OCI-LY3 (cell line): ENCODE measurements at regions not wholly inside any gene's neighbourhood (a gene's known extent, or its start where the extent isn't known, plus 50 kb on each side); places are given as distances from the start of the nearest gene placed in this dataset.
"Not testable (repeated sequence)": the region's sequence is repeated elsewhere in the genome, so short reads cannot be mapped to it uniquely, and the experiment has no call there.

Experiments
- H2AFZ ChIP-seq: fragments of 200-600, 300-600 bp; shearing (Covaris generic); 2 replicates; pipeline ENCODE4 v1.6.0; 2014; ENCODE audit warnings: antibody characterized with exemption, low read depth, low read length
- H3K27ac ChIP-seq: fragments of 200-600, 300-600 bp; sonication (generic); 2 replicates; pipeline ENCODE4 v1.5.1; 2014; ENCODE audit warnings: mild to moderate bottlenecking, low read length, moderate library complexity, mixed read lengths
- H3K27me3 ChIP-seq: fragments of 200-600, 300-600 bp; sonication (generic); 2 replicates; pipeline ENCODE4 v1.6.1; 2014; ENCODE audit warnings: low read depth, low read length, mixed read lengths
- H3K36me3 ChIP-seq: fragments of 200-600, 300-600 bp; sonication (generic); replicated peaks from 2 replicates; pipeline ENCODE3; 2014; ENCODE audit warnings: low read depth, low read length, mixed read lengths
- H3K4me1 ChIP-seq: fragments of 300-600, 200-600 bp; sonication (generic); 2 replicates; pipeline ENCODE4 v1.6.1; 2014; ENCODE audit warnings: low read length, mixed read lengths
- H3K4me2 ChIP-seq: fragments of 200-600, 300-600 bp; sonication (generic); 2 replicates; pipeline ENCODE4 v1.6.1; 2014; ENCODE audit warnings: low read length, mixed read lengths
- H3K4me3 ChIP-seq: fragments of 300-600, 200-600 bp; sonication (generic); 2 replicates; pipeline ENCODE4 v1.5.1; 2014; ENCODE audit warnings: antibody characterized with exemption, mild to moderate bottlenecking, low read length, moderate library complexity
- H3K79me2 ChIP-seq: fragments of 300-600, 200-600 bp; shearing (Covaris generic); 2 replicates; pipeline ENCODE4 v1.6.1; 2014; ENCODE audit warnings: mild to moderate bottlenecking, low read length, mixed read lengths
- H3K9ac ChIP-seq: fragments of 300-600, 200-600 bp; shearing (Covaris generic); 2 replicates; pipeline ENCODE4 v1.6.0; 2014; ENCODE audit warnings: mild to moderate bottlenecking, low read length, moderate library complexity
- H3K9me3 ChIP-seq: fragments of 200-600, 300-600 bp; shearing (Covaris generic); 2 replicates; pipeline ENCODE4 v1.6.1; 2014; ENCODE audit warnings: low read length, mixed read lengths; ENCODE audit not compliant: insufficient read depth
- H4K20me1 ChIP-seq: fragments of 200-600, 300-600 bp; sonication (generic); 2 replicates; pipeline ENCODE4 v1.6.1; 2016; ENCODE audit warnings: low read length, mixed read lengths; ENCODE audit not compliant: insufficient read depth
- EZH2phosphoT487 ChIP-seq: fragments of 200-600 bp; shearing (Covaris generic); IDR thresholded peaks from 2 replicates; pipeline ENCODE4 v1.6.1; 2018; ENCODE audit warnings: antibody characterized with exemption, mixed run types, low read depth
- TF ChIP-seq, protein P1 (sequence below): fragments of 200-600, 300-600 bp; sonication (generic); IDR thresholded peaks from 2 replicates; pipeline ENCODE4 v1.5.1; 2014; ENCODE audit warnings: antibody characterized with exemption, low read length, low read depth

DNA sequence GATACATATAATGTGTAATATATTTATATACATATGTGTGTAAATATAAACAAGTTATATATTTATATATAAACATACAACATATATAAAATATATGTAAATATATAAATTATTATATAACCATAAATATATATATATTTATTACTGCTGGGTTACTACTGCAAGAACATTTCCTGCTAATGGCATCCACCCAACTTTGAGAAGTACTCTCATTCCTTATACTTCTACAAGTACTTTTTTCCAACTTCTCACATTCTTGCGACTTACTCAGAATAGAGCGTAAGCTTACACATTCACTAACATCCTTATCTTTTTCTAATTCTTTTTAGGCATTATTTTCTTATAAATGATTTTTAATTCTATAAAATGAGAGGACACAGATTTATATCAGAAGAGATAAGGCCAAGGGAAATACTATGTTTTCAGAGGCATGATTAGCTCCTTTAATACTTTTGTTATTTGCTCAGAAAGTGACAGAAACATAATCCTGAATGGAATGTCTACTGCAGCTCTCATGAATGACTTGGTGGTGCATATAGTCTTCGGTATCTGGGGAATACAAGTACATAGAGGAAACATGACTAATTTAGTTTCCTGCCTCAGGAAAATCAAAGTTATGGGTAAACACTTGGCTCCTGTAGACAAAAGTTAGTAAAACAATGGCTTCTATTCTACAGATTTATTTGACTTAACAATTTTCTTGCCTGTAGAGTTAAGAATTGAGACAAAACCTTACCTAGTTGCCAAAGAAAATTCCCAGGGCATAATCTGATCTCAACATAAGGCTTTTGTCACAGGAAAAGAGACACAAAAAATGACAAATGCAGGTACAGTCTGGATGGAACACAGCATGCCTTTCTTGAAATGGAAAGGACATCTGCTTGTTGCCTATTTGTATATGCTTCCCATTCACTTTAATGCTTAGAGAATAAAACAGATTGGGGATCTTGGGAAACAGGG lies 453.9 kb downstream of the SQOR start:
- Histone ChIP-seq H3K27ac (no peak overlapping the region), H3K9ac (no peak overlapping the region), H3K9me3 (no peaks in the 10 kb centered on the region), H3K4me1 (no peaks in the 10 kb centered on the region), H2AFZ (no peak overlapping the region), H3K4me3 (no peak overlapping the region), H3K79me2 (no peaks in the 10 kb centered on the region), H4K20me1 (no peaks in the 10 kb centered on the region), H3K27me3 (no peaks in the 10 kb centered on the region), H3K4me2 (no peak overlapping the region), H3K36me3 (no peaks in the 10 kb centered on the region)
- TF ChIP-seq EZH2phosphoT487 = no peak
- TF ChIP-seq, protein P1, sequence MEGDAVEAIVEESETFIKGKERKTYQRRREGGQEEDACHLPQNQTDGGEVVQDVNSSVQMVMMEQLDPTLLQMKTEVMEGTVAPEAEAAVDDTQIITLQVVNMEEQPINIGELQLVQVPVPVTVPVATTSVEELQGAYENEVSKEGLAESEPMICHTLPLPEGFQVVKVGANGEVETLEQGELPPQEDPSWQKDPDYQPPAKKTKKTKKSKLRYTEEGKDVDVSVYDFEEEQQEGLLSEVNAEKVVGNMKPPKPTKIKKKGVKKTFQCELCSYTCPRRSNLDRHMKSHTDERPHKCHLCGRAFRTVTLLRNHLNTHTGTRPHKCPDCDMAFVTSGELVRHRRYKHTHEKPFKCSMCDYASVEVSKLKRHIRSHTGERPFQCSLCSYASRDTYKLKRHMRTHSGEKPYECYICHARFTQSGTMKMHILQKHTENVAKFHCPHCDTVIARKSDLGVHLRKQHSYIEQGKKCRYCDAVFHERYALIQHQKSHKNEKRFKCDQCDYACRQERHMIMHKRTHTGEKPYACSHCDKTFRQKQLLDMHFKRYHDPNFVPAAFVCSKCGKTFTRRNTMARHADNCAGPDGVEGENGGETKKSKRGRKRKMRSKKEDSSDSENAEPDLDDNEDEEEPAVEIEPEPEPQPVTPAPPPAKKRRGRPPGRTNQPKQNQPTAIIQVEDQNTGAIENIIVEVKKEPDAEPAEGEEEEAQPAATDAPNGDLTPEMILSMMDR = no peak

DNA sequence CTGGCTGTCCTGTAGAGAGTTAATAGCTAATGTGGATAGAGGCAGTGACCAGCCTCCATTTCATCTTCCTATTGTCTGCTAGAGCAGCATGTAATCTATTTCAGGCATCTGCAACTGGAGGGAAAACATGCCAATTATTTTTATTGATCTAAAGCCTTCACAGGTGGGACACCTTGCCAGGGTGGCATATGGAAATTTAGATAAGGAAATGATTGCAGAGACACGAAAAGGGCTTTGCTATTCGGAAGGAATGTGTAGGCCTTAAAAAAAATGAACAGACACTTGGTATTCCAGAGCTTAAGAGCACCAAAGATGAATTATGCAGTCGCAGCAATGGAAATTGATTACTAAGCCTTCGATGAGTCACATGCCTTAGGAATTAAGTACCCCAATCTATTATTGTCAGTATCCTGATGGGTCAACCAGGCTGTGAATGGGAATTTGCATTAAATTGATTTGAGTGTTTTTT lies 454.7 kb downstream of the SQOR start:
- Histone ChIP-seq H3K9ac (no peak overlapping the region), H3K36me3 (no peaks in the 10 kb centered on the region), H3K9me3 (no peaks in the 10 kb centered on the region), H3K4me3 (no peak overlapping the region), H3K79me2 (no peaks in the 10 kb centered on the region), H3K27me3 (no peaks in the 10 kb centered on the region), H4K20me1 (no peaks in the 10 kb centered on the region), H3K4me2 (no peak overlapping the region), H3K27ac (no peak overlapping the region), H3K4me1 (no peaks in the 10 kb centered on the region), H2AFZ (no peak overlapping the region)
- TF ChIP-seq EZH2phosphoT487 = no peak

DNA sequence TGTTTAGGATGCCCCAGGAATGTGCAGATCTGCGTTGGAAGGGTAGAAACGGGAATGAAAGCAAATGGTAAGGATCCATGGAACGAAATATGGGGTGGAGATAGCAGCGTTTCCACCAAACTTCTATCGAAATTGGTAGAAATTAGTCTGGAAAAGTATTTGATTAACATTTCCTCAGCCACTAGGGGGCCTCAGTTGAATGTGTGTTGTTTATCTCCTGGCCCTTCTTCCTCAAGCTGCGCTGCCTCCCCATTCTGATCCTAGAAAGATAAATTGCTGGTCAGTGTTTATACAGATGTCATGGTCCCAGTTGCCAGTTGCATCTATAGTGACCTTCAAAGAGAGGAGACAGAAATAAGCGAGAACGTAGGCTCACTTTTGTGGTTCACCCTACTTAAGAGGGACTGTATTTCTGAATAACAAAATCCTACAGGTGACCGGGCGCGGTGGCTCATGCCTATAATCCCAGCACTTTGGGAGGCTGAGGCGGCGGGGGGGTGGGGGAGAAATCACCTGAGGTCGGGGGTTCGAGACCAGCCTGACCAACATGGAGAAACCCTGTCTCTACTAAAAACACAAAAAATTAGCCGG lies 457.1 kb downstream of the SQOR start:
- Histone ChIP-seq H2AFZ (no peak overlapping the region), H3K9me3 (no peaks in the 10 kb centered on the region), H3K36me3 (no peaks in the 10 kb centered on the region), H3K79me2 (no peaks in the 10 kb centered on the region), H3K4me1 (no peaks in the 10 kb centered on the region), H4K20me1 (no peaks in the 10 kb centered on the region), H3K9ac (no peak overlapping the region), H3K27ac (no peak overlapping the region), H3K4me2 (no peak overlapping the region), H3K4me3 (no peak overlapping the region), H3K27me3 (no peaks in the 10 kb centered on the region)
- no peak for TF ChIP-seq EZH2phosphoT487
- TF ChIP-seq, protein P1 = peak; percentile 74

DNA sequence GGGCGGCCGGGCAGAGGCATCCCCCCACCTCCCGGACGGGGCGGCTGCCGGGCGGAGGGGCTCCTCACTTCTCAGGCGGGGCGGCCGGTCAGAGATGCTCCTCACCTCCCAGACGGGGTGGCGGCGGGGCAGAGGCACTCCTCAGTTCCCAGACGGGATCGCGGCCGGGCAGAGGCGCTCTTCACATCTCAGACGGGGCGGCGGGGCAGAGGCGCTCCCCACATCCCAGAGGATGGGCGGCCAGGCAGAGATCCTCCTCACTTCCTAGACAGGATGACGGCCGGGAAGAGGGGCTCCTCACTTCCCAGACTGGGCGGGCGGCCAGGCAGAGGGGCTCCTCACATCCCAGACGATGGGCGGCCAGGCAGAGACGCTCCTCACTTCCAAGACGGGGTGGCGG lies 463.2 kb downstream of the SQOR start:
- H3K4me2 ChIP-seq, H3K79me2 ChIP-seq, H3K27me3 ChIP-seq, H4K20me1 ChIP-seq, H3K9ac ChIP-seq, H3K27ac ChIP-seq, H3K36me3 ChIP-seq, H3K4me3 ChIP-seq, H3K9me3 ChIP-seq, H3K4me1 ChIP-seq, H2AFZ ChIP-seq: not testable (repeated sequence)

DNA sequence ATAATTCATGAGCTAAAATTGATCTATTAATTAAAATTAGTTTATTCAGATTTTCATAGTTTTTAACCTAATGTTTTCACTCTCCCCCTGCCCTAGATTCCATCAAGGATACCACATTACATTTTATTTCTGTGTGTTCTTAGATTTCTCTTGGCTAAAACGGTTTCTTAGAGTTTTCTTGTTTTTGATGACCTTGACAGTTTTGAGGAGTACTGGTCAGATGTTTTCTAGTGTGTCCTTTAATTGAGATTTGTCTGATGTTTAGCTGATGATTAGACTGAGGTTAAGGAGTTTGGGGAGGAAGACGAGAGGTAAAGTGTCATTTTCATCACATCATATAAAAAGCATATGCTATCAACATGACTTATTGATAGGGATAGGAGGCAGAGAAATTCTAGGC lies 475.9 kb downstream of the SQOR start:
- Histone ChIP-seq H3K4me3 (no peak overlapping the region), H2AFZ (no peak overlapping the region), H3K27ac (no peak overlapping the region), H3K36me3 (no peaks in the 10 kb centered on the region), H3K79me2 (no peaks in the 10 kb centered on the region), H4K20me1 (no peaks in the 10 kb centered on the region), H3K9me3 (no peaks in the 10 kb centered on the region), H3K4me1 (no peaks in the 10 kb centered on the region), H3K27me3 (no peaks in the 10 kb centered on the region), H3K4me2 (no peak overlapping the region), H3K9ac (no peak overlapping the region)
- TF ChIP-seq, protein P1 = no peak
- TF ChIP-seq EZH2phosphoT487 = no peak
